IMR-90 (cell line): ENCODE measurements at regions not wholly inside any gene's neighbourhood (a gene's known extent, or its start where the extent isn't known, plus 50 kb on each side); places are given as distances from the start of the nearest gene placed in this dataset.

Experiments used
- ATAC-seq: fragments of 200-7000 bp; cut with Tn5 transposase; 2 replicates; pipeline ENCODE4 v1.9.1; 2020; ENCODE audit warnings: low read depth, mild to moderate bottlenecking, moderate library complexity
- BruUV-seq: library from RNA; stranded (reverse); fragments of 400-500 nt; replicated peaks from 2 replicates; lab custom pipeline; 2021; lab: Mats Ljungman, UMichigan
- CTCF ChIA-PET: fragments of 300-600 bp; formaldehyde crosslinking; extraction: SDS; loops from one replicate; lab custom pipeline; 2021; ENCODE audit warnings: antibody characterized with exemption; lab: Yijun Ruan, JAX
- POLR2A ChIA-PET: fragments of 300-600 bp; sonication (Branson Sonifier 250); formaldehyde crosslinking; loops from one replicate; lab custom pipeline; 2022; ENCODE audit warnings: antibody characterized with exemption; ENCODE audit not compliant: unreplicated experiment; lab: Charles Lee
- DNase-seq: peaks from one replicate; pipeline ENCODE4 v3.0.0; 2013
- H2AFZ ChIP-seq: replicated peaks from 2 replicates; pipeline ENCODE3; 2013; ENCODE audit warnings: low read length, mild to moderate bottlenecking; ENCODE audit not compliant: poor library complexity
- H2AK5ac ChIP-seq: 2 replicates; pipeline ENCODE4 v1.6.1; 2013; ENCODE audit warnings: low read depth, low read length, inconsistent platforms
- H2AK9ac ChIP-seq: replicated peaks from 2 replicates; pipeline ENCODE3; 2013; ENCODE audit warnings: mild to moderate bottlenecking, low read depth, low read length, moderate library complexity; ENCODE audit not compliant: poor library complexity
- H2BK120ac ChIP-seq: 2 replicates; pipeline ENCODE4 v1.6.1; 2013; ENCODE audit warnings: low read depth, low read length, inconsistent platforms
- H2BK15ac ChIP-seq: 3 replicates; pipeline ENCODE4 v1.6.1; 2013; ENCODE audit warnings: low read depth, low read length, inconsistent platforms
- H2BK20ac ChIP-seq: 2 replicates; pipeline ENCODE4 v1.6.1; 2013; ENCODE audit warnings: low read depth, mild to moderate bottlenecking, inconsistent platforms, low read length, moderate library complexity
- H2BK5ac ChIP-seq: 2 replicates; pipeline ENCODE4 v1.6.1; 2013; ENCODE audit warnings: mild to moderate bottlenecking, low read depth, low read length, inconsistent platforms; ENCODE audit not compliant: poor library complexity, severe bottlenecking
- H3K14ac ChIP-seq: replicated peaks from 2 replicates; pipeline ENCODE4 v1.6.1; 2013; ENCODE audit warnings: low read depth, low read length, inconsistent platforms
- H3K18ac ChIP-seq: 2 replicates; pipeline ENCODE4 v1.6.1; 2013; ENCODE audit warnings: low read depth, low read length, control low read depth
- H3K23ac ChIP-seq: 2 replicates; pipeline ENCODE4 v1.6.1; 2013; ENCODE audit warnings: low read depth, low read length, inconsistent platforms
- H3K27ac ChIP-seq: 2 replicates; pipeline ENCODE4 v1.5.1; 2013; ENCODE audit warnings: mild to moderate bottlenecking, control low read depth, low read length; ENCODE audit not compliant: insufficient read depth
- H3K27me3 ChIP-seq: 2 replicates; pipeline ENCODE4 v1.6.1; 2013; ENCODE audit warnings: low read length; ENCODE audit not compliant: control insufficient read depth, insufficient read depth
- H3K36me3 ChIP-seq: 2 replicates; pipeline ENCODE4 v1.6.1; 2013; ENCODE audit warnings: low read length, mixed read lengths; ENCODE audit not compliant: control insufficient read depth, insufficient read depth
- H3K4ac ChIP-seq: 2 replicates; pipeline ENCODE4 v1.6.1; 2013; ENCODE audit warnings: low read depth, low read length, inconsistent platforms
- H3K4me1 ChIP-seq: 2 replicates; pipeline ENCODE4 v1.6.1; 2013; ENCODE audit warnings: low read length, mixed read lengths; ENCODE audit not compliant: control insufficient read depth, insufficient read depth
- H3K4me2 ChIP-seq: 2 replicates; pipeline ENCODE4 v1.6.1; 2013; ENCODE audit warnings: low read depth, mild to moderate bottlenecking, control low read depth, low read length, moderate library complexity
- H3K4me3 ChIP-seq: 2 replicates; pipeline ENCODE4 v1.5.1; 2013; ENCODE audit warnings: low read depth, mild to moderate bottlenecking, control low read depth, low read length, moderate library complexity; ENCODE audit not compliant: insufficient read depth
- H3K56ac ChIP-seq: 2 replicates; pipeline ENCODE4 v1.6.1; 2013; ENCODE audit warnings: low read length, inconsistent platforms; ENCODE audit not compliant: insufficient read depth; ENCODE audit errors: extremely low read depth
- H3K79me1 ChIP-seq, 2 experiments: 2 replicates each; pipeline ENCODE4 v1.6.1; 2013; ENCODE audit warnings: low read length in 2 of 2, inconsistent platforms in 1 of 2, low read depth in 1 of 2
- H3K9ac ChIP-seq: 2 replicates; pipeline ENCODE4 v1.6.1; 2013; ENCODE audit warnings: low read depth, low read length, control low read depth
- H3K9me1 ChIP-seq: 2 replicates; pipeline ENCODE4 v1.6.1; 2013; ENCODE audit warnings: low read length, inconsistent platforms; ENCODE audit not compliant: insufficient read depth
- H3K9me3 ChIP-seq: 2 replicates; pipeline ENCODE4 v1.6.1; 2013; ENCODE audit warnings: low read length; ENCODE audit not compliant: control insufficient read depth, insufficient read depth
- H4K20me1 ChIP-seq: 2 replicates; pipeline ENCODE4 v1.6.1; 2013; ENCODE audit warnings: low read length, inconsistent platforms; ENCODE audit not compliant: insufficient read depth
- H4K5ac ChIP-seq: 2 replicates; pipeline ENCODE4 v1.6.1; 2013; ENCODE audit warnings: mild to moderate bottlenecking, low read depth, low read length, control low read depth
- H4K8ac ChIP-seq, 2 experiments: 2 replicates each; pipeline ENCODE4 v1.6.1; 2013; ENCODE audit warnings: low read depth in 2 of 2, low read length in 2 of 2, control low read depth in 1 of 2, inconsistent platforms in 1 of 2
- H4K91ac ChIP-seq: 2 replicates; pipeline ENCODE4 v1.6.1; 2013; ENCODE audit warnings: low read depth, low read length, inconsistent platforms; ENCODE audit not compliant: insufficient read depth
- CEBPB ChIP-seq: IDR thresholded peaks from 2 replicates; pipeline ENCODE4 v1.6.1; 2012; ENCODE audit warnings: low read depth, low read length, improper control_type of control experiment
- ELK1 ChIP-seq: fragments of 150-350 bp; IDR thresholded peaks from 2 replicates; pipeline ENCODE4 v1.6.1; 2016; ENCODE audit warnings: low read depth, mild to moderate bottlenecking, low read length, moderate library complexity, borderline replicate concordance
- FOS ChIP-seq: fragments of 150-350 bp; IDR thresholded peaks from 2 replicates; pipeline ENCODE4 v1.6.1; 2016; ENCODE audit warnings: low read depth, low read length
- MAZ ChIP-seq: IDR thresholded peaks from 2 replicates; pipeline ENCODE4 v1.6.1; 2012; ENCODE audit warnings: low read depth, mild to moderate bottlenecking, low read length, improper control_type of control experiment, moderate library complexity, borderline replicate concordance
- MXI1 ChIP-seq: IDR thresholded peaks from 2 replicates; pipeline ENCODE4 v1.6.1; 2012; ENCODE audit warnings: low read depth, mild to moderate bottlenecking, low read length, moderate library complexity, borderline replicate concordance
- NFE2L2 ChIP-seq: fragments of 150-350 bp; IDR thresholded peaks from 2 replicates; pipeline ENCODE4 v1.6.1; 2016; ENCODE audit warnings: low read depth, mild to moderate bottlenecking, low read length
- RAD21 ChIP-seq: IDR thresholded peaks from 2 replicates; pipeline ENCODE4 v1.6.1; 2012; ENCODE audit warnings: low read length, improper control_type of control experiment
- SMC3 ChIP-seq: fragments of 150-350 bp; IDR thresholded peaks from 2 replicates; pipeline ENCODE4 v1.6.1; 2016; ENCODE audit warnings: low read depth, mild to moderate bottlenecking, antibody characterized with exemption, low read length, moderate library complexity
- USF2 ChIP-seq: fragments of 150-350 bp; IDR thresholded peaks from 2 replicates; pipeline ENCODE4 v1.6.1; 2017; ENCODE audit warnings: mild to moderate bottlenecking, antibody characterized with exemption, low read length, low read depth
- WGBS, 2 experiments: methylation state at CpG; one replicate each; pipeline versions ENCODE4 v1.1.5 to v1.1.7; 2013; ENCODE audit warnings: missing lambda C conversion rate in 2 of 2; ENCODE audit not compliant: insufficient read length in 1 of 2; ENCODE audit errors: extremely low coverage in 2 of 2; 5-methylcytosine and 5-hydroxymethylcytosine counted together
- dilution Hi-C: fragments of 300-500 bp; cut with HindIII; formaldehyde crosslinking; loops from one replicate; pipeline ENCODE4 v1.14.3; 2018; ENCODE audit warnings: low sequenced_read_pairs; ENCODE audit not compliant: unreplicated experiment
- in situ Hi-C: fragments of 300-500 bp; cut with MboI; formaldehyde crosslinking; loops from 3 replicates; pipeline ENCODE4 v1.14.3; 2019; ENCODE audit warnings: low sequenced_read_pairs, inconsistent platforms, mixed read lengths
- intact Hi-C: fragments of 100-400 bp; cut with micrococcal nuclease; formaldehyde crosslinking; loops from 2 replicates; pipeline ENCODE4 v1.10.0; 2022

- no peak for TF ChIP-seq SMC3
Measured at GRCh38 chr2:175575346-175576258, 394.1 kb upstream of the ATP5MC3 start (continued).

GRCh38 chr2:175574069-175574468 lies 392.6 kb upstream of the ATP5MC3 start:
- Histone ChIP-seq H3K36me3 (no peaks in the 10 kb centered on the region), H2BK5ac (no peak overlapping the region), H4K20me1 (no peaks in the 10 kb centered on the region), H2BK20ac (no peak overlapping the region), H2BK120ac (no peak overlapping the region), H3K18ac (no peak overlapping the region), H2AK9ac (no peak overlapping the region), H3K9me1 (no peaks in the 10 kb centered on the region), H3K4me1 (no peaks in the 10 kb centered on the region), H4K8ac (no peak overlapping the region), H3K56ac (no peak overlapping the region), H3K4ac (no peak overlapping the region), H2AFZ (no peak overlapping the region), H3K23ac (no peak overlapping the region), H2AK5ac (no peak overlapping the region), H3K4me3 (no peak overlapping the region), H3K9me3 (no peaks in the 10 kb centered on the region), H3K4me2 (no peak overlapping the region), H4K5ac (no peak overlapping the region), H3K27ac (no peak overlapping the region), H2BK15ac (no peak overlapping the region), H3K27me3 (no peaks in the 10 kb centered on the region), H3K9ac (no peak overlapping the region), H3K79me1 (no peaks in the 10 kb centered on the region), H4K91ac (no peak overlapping the region), H3K14ac (no peak overlapping the region)
- POLR2A ChIA-PET: no interaction called here
- 50% methylated on average over 1 of the region's 3 CpGs; no CpG with 5 or more reads in 1 of the 2 experiments for WGBS, 2 experiments
- DNase-seq: no peak
- no peak for ATAC-seq
- intact Hi-C loops: no loop called here
- CTCF ChIA-PET: interaction anchor here (1.2 kb wide), 1 partner anchor 980 kb away, joined by 3 read pairs; no protein-coding TSS in a partner anchor
- in situ Hi-C loops: no loop called here
- no TSS peak for BruUV-seq
- dilution Hi-C loops: no loop called here
- TF ChIP-seq MAZ (no peak), MXI1 (no peak), RAD21 (no peak), CEBPB (no peak), NFE2L2 (no peak), SMC3 (no peak), ELK1 (no peak), USF2 (no peak), FOS (no peak)
